ENCODE measurements at regions not wholly inside any gene's neighbourhood (a gene's known extent, or its start where the extent isn't known, plus 50 kb on each side); places are given as distances from the start of the nearest gene placed in this dataset.

DNA sequence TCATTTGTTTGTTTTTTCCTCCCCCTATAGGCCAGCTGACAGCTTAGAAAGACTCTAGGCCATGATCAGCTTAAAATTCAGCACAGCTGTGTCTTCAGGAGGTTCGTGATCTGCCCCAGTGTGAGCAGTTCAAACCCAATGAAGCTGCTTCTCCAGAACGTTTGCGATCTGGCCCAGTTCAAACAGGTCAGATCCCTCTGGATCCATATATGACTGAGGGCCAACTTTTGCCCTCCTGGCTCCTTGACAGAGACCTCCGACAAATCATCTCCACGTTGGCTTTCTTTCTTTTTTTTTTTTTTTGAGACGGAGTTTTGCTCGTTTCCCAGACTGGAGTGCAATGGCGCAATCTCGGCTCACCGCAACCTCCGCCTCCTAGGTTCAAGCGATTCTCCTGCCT lies 50.2 kb upstream of the ATF7IP2 start:
- TF ChIP-seq, protein P1, sequence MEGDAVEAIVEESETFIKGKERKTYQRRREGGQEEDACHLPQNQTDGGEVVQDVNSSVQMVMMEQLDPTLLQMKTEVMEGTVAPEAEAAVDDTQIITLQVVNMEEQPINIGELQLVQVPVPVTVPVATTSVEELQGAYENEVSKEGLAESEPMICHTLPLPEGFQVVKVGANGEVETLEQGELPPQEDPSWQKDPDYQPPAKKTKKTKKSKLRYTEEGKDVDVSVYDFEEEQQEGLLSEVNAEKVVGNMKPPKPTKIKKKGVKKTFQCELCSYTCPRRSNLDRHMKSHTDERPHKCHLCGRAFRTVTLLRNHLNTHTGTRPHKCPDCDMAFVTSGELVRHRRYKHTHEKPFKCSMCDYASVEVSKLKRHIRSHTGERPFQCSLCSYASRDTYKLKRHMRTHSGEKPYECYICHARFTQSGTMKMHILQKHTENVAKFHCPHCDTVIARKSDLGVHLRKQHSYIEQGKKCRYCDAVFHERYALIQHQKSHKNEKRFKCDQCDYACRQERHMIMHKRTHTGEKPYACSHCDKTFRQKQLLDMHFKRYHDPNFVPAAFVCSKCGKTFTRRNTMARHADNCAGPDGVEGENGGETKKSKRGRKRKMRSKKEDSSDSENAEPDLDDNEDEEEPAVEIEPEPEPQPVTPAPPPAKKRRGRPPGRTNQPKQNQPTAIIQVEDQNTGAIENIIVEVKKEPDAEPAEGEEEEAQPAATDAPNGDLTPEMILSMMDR (optimal IDR thresholded peaks at IDR 0.05 in 1 of 3, IDR thresholded peaks at IDR 0.05 in 1 of 3, conservative IDR thresholded peaks at IDR 0.05 in 1 of 3; ENCODE audit: extremely low read depth in 1 of 3, insufficient read depth in 2 of 3, low read length in 3 of 3), result no peak
- TF ChIP-seq EZH2 (IDR thresholded peaks at IDR 0.05; ENCODE audit: low read length), result no peak

All from keratinocyte (primary cell).